Smooth muscle cell of the brain vasculature (primary cell): ENCODE measurements at regions not wholly inside any gene's neighbourhood (a gene's known extent, or its start where the extent isn't known, plus 50 kb on each side); places are given as distances from the start of the nearest gene placed in this dataset.

Experiments
- DNase-seq: peaks from one replicate; pipeline ENCODE4 v3.0.0-alpha.2; 2012; ENCODE audit warnings: low read depth, low spot score

GRCh38 chr15:62828364-62828763 lies 214.2 kb upstream of the TPM1 start:
- DNase-seq = no peak

GRCh38 chr15:62832231-62832630 lies 210.3 kb upstream of the TPM1 start:
- DNase-seq = no peak

GRCh38 chr15:62833646-62834045 lies 208.9 kb upstream of the TPM1 start:
- no peak for DNase-seq

- DNase-seq = no peak
Observed at GRCh38 chr15:62834686-62835329, 207.7 kb upstream of the TPM1 start.

- no peak for DNase-seq
Observed at GRCh38 chr15:62835351-62835750, 207.2 kb upstream of the TPM1 start.

GRCh38 chr15:62835762-62836161 lies 206.8 kb upstream of the TPM1 start:
- DNase-seq = no peak

GRCh38 chr15:62840526-62841268 lies 201.8 kb upstream of the TPM1 start:
- no peak for DNase-seq

GRCh38 chr15:62841269-62841628 lies 201.3 kb upstream of the TPM1 start:
- no peak for DNase-seq

- DNase-seq = no peak
Observed at GRCh38 chr15:62841891-62842559, 200.5 kb upstream of the TPM1 start.

GRCh38 chr15:62843311-62843710 lies 199.2 kb upstream of the TPM1 start:
- no peak for DNase-seq

- no peak for DNase-seq
Observed at GRCh38 chr15:62844564-62845240, 197.8 kb upstream of the TPM1 start.

GRCh38 chr15:62845241-62846126 lies 197.1 kb upstream of the TPM1 start:
- DNase-seq = no peak

- DNase-seq = no peak
Observed at GRCh38 chr15:62846131-62846804, 196.3 kb upstream of the TPM1 start.

GRCh38 chr15:62846805-62847495 lies 195.6 kb upstream of the TPM1 start:
- DNase-seq = no peak

GRCh38 chr15:62847900-62848489 lies 194.6 kb upstream of the TPM1 start:
- no peak for DNase-seq

GRCh38 chr15:62848632-62849050 lies 193.9 kb upstream of the TPM1 start:
- no peak for DNase-seq

- DNase-seq = no peak
Observed at GRCh38 chr15:62849316-62850106, 193.0 kb upstream of the TPM1 start.

GRCh38 chr15:62850318-62850717 lies 192.2 kb upstream of the TPM1 start:
- DNase-seq = no peak

- DNase-seq = no peak
Observed at GRCh38 chr15:62850791-62851291, 191.7 kb upstream of the TPM1 start.
